IPS-11a (cell line): ENCODE measurements at regions not wholly inside any gene's neighbourhood (a gene's known extent, or its start where the extent isn't known, plus 50 kb on each side); places are given as distances from the start of the nearest gene placed in this dataset.

ENCODE experiments used
- H3K4me3 ChIP-seq: one replicate; pipeline ENCODE4 v1.5.1; 2013; ENCODE audit warnings: low read depth, low read length, control low read depth

DNA sequence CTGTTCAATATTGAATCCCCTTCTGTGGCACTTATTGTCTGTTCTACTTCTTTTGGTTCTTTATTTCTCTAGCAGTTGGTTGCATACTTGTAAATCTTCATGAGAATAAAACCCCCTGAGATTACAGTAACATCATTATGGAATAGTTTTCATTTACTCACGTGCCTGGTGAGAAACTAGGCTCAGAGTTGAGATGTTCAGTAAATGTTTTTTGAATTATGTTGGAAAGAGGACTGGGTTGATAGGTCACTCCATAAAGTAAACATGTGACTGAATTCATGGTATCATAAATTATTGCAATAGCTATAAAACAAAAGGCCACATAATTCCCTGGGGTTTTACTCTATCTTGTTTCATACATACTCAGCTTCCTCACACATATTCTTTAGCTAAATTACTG lies 174.2 kb upstream of the C9orf72 start:
- H3K4me3 ChIP-seq, result no peak overlapping the region

DNA sequence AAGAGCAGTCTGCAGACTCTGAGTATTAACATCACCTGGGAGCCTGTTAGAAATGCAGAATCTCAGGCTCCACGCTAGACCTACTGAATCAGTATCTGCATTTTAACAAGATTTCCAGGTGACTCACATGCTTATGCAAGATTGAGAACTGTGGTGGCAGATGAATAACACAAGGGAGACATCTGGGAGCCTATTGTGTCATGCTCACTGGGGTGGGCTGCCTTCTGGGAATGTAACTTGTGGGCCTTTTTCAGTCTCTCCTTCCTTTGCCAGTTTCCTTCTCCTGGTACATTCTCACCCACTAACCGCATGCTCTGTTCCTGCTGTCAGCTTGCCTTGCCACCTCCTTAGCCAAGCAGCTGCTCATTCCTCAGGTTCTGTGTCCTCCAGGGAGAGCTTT lies 176.6 kb upstream of the C9orf72 start:
- no peak overlapping the region for H3K4me3 ChIP-seq

DNA sequence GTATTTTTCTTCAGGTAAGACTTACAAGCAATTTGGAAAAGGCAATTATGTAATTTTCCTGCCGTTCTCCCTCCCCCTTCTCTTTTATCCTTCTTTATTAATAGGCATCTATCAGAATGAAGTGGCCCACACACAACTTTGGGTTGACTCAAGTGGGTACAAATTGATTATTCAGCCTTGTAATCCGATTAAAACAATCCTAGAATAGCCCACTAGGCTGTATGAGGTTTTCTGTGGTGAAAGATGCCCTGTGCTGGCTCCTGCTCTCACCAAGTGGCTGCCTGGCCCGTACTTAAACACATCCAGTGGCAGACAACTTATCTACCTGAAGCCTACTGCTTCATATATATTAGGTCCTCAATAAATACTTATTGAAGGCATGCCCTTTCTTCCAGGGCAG lies 177.3 kb upstream of the C9orf72 start:
- H3K4me3 ChIP-seq, result no peak overlapping the region

DNA sequence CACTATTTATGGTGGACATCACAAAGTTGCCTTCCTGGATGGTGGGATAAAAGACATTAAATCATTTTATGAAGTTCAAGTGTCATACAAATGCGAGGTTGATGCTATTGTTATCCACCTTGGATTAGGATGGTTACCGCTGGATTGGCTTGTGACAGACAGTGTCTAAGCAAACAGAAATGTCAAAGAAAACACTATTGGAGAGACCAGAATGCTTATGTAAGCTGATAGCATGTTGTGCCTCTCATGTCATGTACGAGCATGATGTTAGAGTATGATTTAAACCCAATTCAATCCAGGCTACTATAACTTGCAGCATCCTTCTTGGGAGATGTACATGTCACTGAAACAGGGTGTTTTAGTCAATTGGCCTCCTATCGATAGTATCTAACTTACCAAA lies 178.8 kb upstream of the C9orf72 start:
- no peak overlapping the region for H3K4me3 ChIP-seq

DNA sequence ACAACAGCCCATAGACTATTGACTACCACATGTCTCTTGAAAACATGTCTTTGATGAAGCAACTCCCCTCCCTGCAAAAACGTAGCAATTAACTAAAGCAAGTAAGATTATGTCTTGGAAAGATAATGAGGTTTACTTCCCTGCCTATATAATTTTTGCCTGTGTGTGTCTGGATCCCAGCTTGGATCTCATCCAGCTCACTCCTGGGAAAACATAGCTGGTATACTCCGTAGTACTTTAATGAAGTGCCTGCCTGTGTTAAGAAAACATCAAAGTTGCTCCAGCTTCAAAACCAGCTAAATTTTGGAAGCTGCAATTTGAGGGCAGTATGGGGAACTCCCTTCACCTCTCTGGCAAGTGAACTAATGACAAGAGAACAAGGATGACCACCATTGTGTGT lies 182.6 kb upstream of the C9orf72 start:
- H3K4me3 ChIP-seq, result no peak overlapping the region

DNA sequence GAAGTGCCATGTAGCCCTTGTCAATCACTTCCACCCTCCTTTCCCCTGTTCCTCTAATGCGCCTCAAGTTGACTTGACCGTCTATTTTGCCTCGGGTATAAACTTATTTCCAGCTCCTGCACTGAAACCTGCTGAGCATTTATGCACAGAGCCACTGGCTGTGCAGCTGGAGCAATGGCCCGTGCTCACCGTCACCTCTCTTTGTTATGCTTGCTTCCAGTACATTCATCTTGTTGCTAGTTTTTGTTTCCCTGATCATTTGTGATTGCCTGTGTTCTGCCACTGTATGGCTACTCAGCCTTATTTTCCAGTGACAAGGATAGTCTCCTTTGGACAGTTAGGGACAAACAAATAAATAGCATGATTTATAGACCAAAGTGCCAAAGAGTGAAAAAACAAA lies 183.1 kb upstream of the C9orf72 start:
- no peak overlapping the region for H3K4me3 ChIP-seq

DNA sequence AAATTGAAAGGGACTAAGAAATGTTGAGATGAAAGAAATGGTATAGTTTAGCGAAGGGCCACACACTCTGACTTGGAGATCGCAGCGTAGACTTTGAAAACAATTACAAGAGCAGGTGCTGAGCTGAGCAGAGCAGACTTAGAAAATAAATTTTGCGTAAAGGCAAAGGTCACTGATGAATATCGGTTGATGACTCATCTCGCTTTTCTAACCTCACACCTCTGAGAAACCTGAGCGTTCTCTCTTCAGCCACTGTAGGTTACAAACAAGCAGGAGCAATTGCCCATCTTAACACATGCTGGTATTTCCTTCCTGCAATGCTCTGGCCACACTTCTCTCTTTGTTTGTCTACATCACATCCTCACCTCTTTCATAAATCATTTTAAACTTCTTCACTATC lies 190.6 kb upstream of the C9orf72 start:
- no peak overlapping the region for H3K4me3 ChIP-seq

DNA sequence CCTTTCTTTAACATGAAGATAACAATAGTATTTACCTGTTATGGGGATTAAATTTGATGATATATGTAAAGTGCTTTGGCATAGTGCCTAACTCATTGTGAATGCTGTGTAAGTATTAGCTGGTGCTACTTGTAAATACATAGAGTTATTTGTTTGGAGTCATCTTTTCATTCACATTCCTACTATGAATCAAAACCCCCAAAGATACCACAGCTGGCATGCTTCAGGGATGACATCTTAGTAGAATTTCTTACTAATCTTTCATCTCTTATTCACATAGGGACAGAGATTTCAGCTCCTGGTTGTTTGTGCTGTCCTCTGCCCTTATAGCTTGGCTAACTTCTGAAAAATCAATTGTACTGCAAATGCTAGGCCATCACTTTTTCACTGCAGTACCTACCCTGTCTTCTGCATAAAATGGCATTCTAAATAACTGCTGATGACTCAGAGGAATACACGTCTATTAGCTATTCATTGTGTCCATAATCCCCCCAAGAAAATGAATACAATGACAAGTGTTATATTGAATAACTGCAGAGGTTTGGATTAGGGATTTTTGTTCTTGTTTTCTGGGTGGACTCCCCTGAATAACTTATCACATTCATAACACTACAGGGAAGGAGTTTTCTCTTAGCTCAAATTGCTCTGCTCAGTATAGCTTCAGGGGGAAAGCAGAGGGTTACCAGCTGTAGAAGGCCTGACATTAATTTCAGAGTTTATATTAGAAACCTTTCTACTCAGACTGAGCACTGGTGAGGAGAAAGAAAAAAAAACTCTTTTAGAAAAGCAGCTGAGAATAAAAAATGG lies 192.2 kb upstream of the C9orf72 start:
- H3K4me3 ChIP-seq, result no peak overlapping the region

DNA sequence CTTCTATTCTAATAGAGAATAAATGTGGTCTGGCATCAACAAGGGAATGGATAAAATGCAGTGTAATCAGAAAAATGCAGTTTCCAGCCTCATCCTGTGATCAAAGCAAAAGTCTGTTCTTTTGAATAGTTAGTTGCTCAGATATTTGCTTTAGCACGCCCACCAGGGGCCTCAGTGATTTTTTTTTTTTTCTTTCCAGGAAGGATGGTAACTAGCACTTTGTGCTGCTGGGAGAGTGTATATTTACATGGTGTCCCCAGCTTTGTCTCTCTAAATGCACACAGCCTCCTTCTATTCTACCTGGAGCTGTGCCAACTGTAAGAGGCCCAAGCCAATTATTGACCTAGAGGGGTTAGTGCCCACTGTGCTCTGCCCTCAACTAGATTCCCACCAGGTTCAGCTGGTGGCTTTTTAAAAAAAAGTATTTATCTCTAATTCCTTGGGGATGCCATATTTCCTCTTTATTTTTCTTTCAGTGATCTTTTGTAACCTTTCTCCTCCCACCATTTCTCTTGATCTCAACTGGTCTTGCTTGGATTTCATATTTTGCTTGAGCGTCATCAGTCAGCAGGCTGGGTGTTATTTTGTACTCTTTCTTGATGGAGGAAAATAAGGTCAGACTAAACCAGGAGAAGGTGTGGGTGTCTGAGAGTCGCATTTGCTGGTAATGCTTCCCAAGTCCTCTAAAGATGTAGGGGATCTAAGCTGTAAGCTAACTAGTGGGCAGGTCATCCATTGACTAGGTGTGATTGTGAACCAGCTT lies 193.0 kb upstream of the C9orf72 start:
- no peak overlapping the region for H3K4me3 ChIP-seq

DNA sequence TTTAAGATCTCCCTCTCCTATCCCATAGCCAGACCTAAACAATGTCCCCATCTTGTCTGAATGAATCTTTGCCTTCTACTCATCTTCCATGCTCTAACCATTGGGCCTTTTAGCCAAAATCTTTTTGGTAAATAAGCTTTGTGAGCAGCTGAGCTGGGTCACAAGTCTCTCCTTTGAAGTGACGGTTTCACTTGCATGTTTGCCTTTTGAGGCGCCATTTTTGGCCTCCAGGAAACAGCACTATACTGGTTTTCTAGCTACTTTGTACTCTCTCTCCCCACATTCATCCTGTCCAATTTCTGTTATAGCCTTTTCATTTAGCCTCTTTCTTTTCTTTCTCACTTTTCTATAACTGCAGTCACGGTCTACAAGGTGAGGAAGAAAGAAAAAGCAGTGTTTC lies 195.5 kb upstream of the C9orf72 start:
- no peak overlapping the region for H3K4me3 ChIP-seq

DNA sequence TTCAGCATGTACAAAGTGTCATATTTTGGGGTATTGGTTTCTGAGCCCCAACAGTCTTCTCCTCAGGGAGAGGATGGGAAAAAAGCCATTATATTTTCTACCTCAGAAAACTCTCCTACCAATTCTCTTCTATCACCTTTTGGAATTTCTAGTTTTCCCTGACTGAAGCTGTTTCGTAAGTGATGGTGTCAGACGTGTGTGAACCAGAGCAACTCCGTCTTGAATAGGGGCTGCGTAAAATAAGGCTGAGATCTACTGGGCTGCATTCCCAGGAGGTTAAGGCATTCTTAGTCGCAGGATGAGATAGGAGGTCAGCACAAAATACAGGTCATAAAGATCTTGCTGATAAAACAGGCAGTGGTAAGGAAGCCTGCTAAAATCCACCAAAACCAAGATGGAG lies 197.3 kb upstream of the C9orf72 start:
- H3K4me3 ChIP-seq, result no peak overlapping the region

DNA sequence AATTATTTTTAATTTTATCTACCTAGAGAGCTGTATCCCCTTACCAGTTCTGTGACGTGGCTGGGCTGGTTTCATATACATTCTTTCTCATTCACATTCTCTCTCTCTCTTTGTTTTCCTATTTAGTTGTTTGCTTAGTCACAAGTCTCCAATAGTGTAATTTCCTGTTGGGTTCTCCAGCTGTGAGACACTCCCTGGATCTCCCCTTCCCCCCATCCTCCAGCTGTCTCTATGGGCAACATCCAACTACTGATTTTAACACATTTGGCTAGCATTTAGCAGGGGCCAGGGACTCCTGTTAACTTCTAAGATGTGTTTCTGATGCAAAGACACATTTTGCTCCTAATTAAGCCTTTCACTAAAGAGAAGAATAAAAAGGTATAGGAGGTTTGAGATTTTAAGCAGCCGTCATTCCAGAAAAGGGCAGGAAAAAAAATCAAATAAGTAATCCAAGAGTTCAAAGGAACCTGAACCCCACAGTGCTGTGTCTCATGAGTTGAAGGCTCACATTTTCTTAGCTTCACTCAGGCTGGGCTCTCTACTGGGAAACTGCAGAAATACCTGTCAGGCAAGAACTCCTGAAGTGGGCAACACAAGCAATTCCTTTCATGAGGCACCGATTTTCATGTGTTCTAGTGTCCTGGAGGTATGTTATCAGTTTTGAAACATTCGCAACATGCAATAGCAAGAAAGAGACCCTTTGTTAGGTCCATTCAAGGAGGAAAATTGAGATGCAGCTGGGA lies 198.7 kb upstream of the C9orf72 start:
- H3K4me3 ChIP-seq, result no peak overlapping the region

DNA sequence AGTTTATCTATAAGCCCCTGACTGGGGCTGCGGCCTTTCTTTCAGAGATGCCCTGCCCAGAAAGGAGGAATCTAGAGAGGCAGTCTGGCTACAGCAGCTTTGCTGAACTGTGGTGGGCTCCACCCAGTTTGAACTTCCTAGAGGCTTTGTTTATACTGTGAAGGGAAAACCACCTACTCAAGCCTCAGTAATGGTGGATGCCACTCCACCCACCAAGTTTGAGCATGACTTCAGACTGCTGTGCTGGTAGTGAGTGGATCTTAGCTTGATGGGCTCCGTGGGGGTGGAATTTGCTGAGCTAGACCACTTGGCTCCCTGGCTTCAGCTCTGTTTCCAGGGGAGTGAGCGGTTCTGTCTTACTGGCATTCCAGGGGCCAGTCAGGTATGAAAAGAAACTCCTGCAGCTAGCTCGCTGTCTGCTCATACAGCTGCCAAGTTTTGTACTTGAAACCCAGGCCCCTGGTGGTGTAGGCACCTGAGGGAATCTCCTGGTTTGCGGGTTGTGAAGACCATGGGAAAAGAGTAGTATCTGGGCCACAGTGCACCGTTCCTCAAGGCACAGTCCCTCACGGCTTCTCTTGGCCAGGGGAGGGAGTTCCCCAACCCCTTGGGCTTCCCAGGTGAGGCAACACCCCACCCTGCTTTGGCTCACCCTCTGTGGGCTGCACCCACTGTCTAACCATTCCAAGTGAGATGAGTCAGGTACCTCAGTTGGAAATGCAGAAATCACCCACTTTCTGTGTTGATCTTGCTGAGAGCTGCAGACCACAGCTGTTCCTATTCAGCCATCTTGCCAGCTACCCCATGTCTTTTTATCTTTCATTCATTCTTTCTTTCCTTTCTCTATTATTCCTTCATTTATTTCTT lies 211.8 kb upstream of the C9orf72 start:
- H3K4me3 ChIP-seq, result no peak overlapping the region

DNA sequence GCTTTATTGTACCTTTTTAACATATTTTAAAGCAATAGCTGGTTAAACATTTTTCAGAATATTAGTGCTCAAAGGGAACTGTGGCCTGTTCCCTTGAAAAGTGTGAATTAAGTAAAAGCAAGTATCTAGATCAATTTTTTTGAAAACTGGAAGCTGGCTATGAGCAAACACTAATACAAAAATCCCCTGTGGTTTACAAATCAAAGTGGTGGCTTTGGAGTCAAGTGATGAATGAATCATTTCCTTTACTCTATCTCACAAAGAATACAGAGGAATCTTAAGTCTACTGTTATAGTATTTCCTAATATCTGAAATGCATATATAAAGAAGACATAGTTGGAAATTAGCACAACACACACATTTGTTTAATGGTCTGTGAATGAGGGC lies 212.4 kb upstream of the C9orf72 start:
- H3K4me3 ChIP-seq, result no peak overlapping the region

DNA sequence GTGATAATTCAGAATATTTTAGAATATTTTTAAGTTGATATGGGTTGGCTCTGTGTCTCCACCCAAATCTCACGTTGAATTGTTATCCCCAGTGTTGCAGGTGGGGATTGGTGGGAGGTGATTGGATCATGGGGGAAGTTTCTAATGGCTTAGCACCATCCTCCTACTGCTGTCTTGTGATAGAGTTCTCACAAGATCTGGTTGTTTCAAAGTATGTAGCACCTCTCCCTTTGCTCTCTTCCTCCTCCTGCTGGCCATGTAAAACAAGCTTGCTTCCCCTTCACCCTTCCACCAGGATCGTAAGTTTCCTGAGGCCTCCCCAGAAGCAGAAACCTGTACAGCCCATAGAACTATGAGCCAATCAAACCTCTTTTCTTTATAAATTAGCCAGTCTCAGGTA lies 214.6 kb upstream of the C9orf72 start:
- H3K4me3 ChIP-seq, result no peak overlapping the region

DNA sequence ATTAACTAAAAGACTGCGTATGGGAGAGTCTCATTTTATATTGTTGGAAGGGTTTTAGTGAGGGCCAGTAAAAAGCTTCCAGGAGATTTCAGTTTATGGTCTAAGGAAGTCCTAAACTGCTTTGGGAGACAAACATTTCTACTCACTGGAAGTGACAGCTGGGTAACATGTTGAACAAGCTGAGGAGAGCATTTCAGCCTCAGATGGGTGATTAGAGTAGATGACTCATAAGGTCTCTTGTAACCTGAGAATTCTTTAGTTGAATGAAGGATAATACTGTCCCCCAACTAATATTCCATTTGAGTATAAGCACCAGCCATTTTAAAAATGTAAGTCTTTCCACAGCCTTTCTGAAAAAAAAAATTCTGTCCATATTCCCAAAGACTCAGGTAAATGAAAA lies 218.0 kb upstream of the C9orf72 start:
- H3K4me3 ChIP-seq, result no peak overlapping the region

DNA sequence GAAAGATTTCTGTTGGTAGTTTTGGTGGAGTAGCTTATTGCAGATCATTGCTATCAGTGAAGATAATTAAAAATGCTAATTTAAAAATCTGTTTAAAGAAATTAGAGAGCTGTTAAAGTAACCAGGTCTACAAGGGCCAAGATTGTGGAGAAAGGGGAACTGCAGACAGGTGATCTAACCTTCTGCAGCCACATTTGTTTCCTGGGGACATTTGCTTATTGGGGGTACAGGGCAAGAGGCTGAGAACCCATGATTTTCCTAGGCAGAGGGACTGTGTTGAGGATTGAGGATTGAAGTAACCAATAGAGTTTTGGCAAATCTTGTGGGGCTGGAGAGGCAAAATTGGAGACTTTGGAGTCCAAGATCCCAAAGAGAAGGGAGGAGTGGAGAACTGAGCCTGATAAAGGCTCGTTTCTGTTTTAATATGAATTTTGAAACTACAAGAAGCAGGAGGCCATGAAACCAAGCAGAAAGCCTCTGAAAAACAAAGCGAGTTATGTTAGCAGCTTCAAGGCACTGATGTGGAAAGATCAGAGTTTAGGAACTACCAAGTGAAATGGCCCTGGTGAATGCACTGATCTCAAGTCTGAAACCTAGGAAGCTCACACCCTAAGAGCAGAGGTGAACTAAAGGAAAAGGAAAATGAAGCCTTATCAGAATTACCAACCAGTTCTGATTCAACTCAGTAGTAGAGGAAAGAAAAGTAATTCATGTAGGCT lies 219.8 kb upstream of the C9orf72 start:
- H3K4me3 ChIP-seq, result no peak overlapping the region

DNA sequence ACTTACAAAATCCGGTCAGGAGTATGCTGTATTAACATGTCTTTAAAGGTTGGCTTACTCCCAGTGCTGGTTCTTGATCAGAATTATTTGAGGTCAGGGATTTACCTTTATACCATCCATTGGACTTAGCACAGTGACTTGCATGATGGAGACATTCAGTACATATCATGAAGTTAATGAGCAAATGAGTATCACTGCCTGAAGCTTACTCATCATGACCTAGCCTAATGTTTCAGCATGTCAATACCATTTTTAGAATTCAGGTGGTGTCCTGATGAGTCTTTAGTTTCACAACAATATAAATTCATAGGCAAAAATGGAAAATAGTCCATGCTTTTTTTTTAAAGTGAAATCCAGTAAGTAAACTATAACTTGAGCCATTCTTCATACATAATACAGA lies 226.0 kb upstream of the C9orf72 start:
- no peak overlapping the region for H3K4me3 ChIP-seq

DNA sequence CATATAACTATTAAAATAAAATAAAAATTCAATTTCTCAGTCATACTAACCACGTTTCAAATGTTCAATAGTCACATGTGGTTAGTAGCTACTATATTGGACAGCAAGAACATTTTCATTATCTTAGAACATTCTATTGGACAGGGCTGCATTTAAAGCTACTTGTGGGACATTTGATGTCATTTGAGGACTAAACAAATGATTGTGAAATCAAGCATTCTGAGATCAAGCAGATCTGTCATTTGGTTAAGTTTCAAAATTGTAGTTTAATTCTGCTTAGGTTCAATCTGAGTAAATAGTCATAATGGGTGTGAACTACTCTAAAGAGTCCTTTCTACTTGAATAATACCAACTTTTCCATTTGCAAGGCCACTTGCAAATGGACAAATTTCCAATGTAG lies 226.9 kb upstream of the C9orf72 start:
- H3K4me3 ChIP-seq, result no peak overlapping the region

DNA sequence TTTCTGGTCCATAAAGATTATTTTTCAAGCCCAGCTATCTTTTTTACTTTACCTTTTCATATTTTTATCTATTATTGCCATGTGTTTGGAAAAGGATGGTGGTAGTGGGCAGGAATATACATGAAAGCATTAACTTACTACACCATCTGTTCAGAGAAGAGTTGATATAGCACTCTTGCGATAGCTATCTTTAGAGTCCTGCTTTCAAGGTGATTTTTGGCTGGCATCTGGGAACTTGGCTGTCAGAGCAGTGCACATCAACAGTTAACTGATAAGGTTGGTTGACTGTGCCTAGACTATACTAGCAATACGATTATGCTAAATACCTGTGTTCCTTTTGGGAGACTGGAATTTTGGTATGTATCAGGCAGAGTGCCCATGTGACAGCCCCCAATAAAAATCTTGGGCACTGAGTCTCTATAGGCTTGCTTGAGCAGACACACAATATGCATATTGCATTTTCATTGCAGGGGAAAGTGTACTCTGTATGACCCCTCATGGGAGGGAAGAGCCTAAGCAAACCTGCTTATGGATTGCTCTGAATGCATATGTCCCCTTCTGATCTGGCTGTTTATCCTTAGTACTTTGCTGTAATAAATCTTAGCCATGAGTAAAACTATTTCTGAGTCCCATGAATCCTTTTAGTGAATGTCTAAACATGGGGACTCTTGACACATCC lies 227.6 kb upstream of the C9orf72 start:
- no peak overlapping the region for H3K4me3 ChIP-seq
